ENCODE measurements at regions not wholly inside any gene's neighbourhood (a gene's known extent, or its start where the extent isn't known, plus 50 kb on each side); places are given as distances from the start of the nearest gene placed in this dataset.

DNA sequence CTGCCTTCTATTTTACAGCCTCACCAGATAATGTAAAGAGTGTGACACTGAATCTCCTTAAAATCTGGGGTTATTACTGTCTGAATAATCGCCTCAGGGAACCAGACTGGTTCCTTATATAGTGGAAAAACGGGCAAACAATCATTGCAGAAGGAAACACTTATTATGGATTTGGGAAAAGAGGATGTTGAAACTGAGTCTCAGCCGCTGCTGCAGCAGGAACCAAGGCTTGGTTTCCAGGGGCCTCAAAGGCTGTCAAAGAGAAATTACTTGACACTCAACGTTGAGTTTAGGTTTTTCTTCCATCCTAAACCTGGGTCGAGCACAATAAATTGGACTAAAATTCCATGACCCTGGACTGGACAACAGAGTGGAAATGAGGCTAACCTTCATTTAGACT, 103.8 kb upstream of the AHR start:
- FAIRE-seq (no peak), DNase-seq (ENCODE audit: low read depth, low spot score) (no peak)
- H3K9me1 ChIP-seq (ENCODE audit: control insufficient read depth, extremely low read depth, insufficient read depth, low read length) = no peaks in the 10 kb centered on the region
- no peak for TF ChIP-seq EZH2 (IDR thresholded peaks at IDR 0.05; ENCODE audit: low read length)
- TF ChIP-seq, protein P1, sequence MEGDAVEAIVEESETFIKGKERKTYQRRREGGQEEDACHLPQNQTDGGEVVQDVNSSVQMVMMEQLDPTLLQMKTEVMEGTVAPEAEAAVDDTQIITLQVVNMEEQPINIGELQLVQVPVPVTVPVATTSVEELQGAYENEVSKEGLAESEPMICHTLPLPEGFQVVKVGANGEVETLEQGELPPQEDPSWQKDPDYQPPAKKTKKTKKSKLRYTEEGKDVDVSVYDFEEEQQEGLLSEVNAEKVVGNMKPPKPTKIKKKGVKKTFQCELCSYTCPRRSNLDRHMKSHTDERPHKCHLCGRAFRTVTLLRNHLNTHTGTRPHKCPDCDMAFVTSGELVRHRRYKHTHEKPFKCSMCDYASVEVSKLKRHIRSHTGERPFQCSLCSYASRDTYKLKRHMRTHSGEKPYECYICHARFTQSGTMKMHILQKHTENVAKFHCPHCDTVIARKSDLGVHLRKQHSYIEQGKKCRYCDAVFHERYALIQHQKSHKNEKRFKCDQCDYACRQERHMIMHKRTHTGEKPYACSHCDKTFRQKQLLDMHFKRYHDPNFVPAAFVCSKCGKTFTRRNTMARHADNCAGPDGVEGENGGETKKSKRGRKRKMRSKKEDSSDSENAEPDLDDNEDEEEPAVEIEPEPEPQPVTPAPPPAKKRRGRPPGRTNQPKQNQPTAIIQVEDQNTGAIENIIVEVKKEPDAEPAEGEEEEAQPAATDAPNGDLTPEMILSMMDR (optimal IDR thresholded peaks at IDR 0.05 in 1 of 3, IDR thresholded peaks at IDR 0.05 in 1 of 3, conservative IDR thresholded peaks at IDR 0.05 in 1 of 3; ENCODE audit: extremely low read depth in 1 of 3, insufficient read depth in 2 of 3, low read length in 3 of 3) = no peak
- no peaks in the 10 kb centered on the region for H3K27me3 ChIP-seq (ENCODE audit: control insufficient read depth, extremely low read depth, insufficient read depth, low read length)
- H3K79me2 ChIP-seq (ENCODE audit: control insufficient read depth, insufficient read depth, low read length) = no peaks in the 10 kb centered on the region
- H3K4me3 ChIP-seq (ENCODE audit: control insufficient read depth in 2 of 3, extremely low read depth in 1 of 3, insufficient read depth in 2 of 3, low read depth in 1 of 3, low read length in 3 of 3) = no peak overlapping the region
- no peaks in the 10 kb centered on the region for H4K20me1 ChIP-seq (ENCODE audit: control insufficient read depth, extremely low read depth, insufficient read depth, low read length)
- H3K9me3 ChIP-seq (ENCODE audit: control insufficient read depth, low read depth, low read length) = no peaks in the 10 kb centered on the region
- H3K27ac ChIP-seq (ENCODE audit: control insufficient read depth, insufficient read depth, low read length) = no peak overlapping the region
- dilution Hi-C loops (cut with MboI; ENCODE audit: extremely low pct_ligation_motif_present, low sequenced_read_pairs) = no loop called here
- no peak overlapping the region for H2AFZ ChIP-seq (ENCODE audit: control insufficient read depth, low read length)
- no peaks in the 10 kb centered on the region for H3K4me1 ChIP-seq (ENCODE audit: control insufficient read depth, extremely low read depth, insufficient read depth, low read length)
- no peak overlapping the region for H3K4me2 ChIP-seq (ENCODE audit: control insufficient read depth, extremely low read depth, insufficient read depth, low read depth, low read length)
- H3K36me3 ChIP-seq (ENCODE audit: control insufficient read depth in 2 of 2, extremely low read depth in 1 of 2, insufficient read depth in 2 of 2, low read length in 2 of 2) = no peaks in the 10 kb centered on the region
- no peak overlapping the region for H3K9ac ChIP-seq (ENCODE audit: control insufficient read depth, extremely low read depth, insufficient read depth, low read length)

DNA sequence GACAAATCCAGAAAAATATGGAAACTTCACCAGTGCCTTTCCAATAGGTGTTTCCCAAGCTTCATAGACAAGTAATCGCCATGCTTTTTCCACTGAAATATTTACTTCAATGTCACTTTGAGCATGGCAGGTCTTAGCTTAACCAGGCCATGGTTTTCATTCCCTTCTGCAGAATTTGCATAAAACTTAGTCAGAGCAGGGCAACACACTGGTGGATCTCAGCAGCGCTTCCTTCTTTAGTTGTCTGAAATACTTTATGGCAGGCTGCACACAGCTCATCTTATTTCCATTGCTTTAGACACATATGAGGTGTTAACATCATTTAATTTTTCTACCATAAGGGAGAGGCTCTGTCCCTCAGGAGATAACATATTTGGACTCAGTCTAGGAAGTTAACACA, 102.9 kb upstream of the AHR start:
- dilution Hi-C loops (cut with MboI; ENCODE audit: extremely low pct_ligation_motif_present, low sequenced_read_pairs) = no loop called here

More for the DNA sequence above, 102.9 kb upstream of the AHR start:
- H3K4me1 ChIP-seq (ENCODE audit: control insufficient read depth, extremely low read depth, insufficient read depth, low read length) = no peaks in the 10 kb centered on the region
- H3K36me3 ChIP-seq (ENCODE audit: control insufficient read depth in 2 of 2, extremely low read depth in 1 of 2, insufficient read depth in 2 of 2, low read length in 2 of 2) = no peaks in the 10 kb centered on the region
- no peaks in the 10 kb centered on the region for H4K20me1 ChIP-seq (ENCODE audit: control insufficient read depth, extremely low read depth, insufficient read depth, low read length)
- H3K9ac ChIP-seq (ENCODE audit: control insufficient read depth, extremely low read depth, insufficient read depth, low read length) = no peak overlapping the region
- no peaks in the 10 kb centered on the region for H3K9me3 ChIP-seq (ENCODE audit: control insufficient read depth, low read depth, low read length)
- H3K9me1 ChIP-seq (ENCODE audit: control insufficient read depth, extremely low read depth, insufficient read depth, low read length) = no peaks in the 10 kb centered on the region
- TF ChIP-seq, protein P1 (optimal IDR thresholded peaks at IDR 0.05 in 1 of 3, IDR thresholded peaks at IDR 0.05 in 1 of 3, conservative IDR thresholded peaks at IDR 0.05 in 1 of 3; ENCODE audit: extremely low read depth in 1 of 3, insufficient read depth in 2 of 3, low read length in 3 of 3) = no peak
- no peak for TF ChIP-seq EZH2 (IDR thresholded peaks at IDR 0.05; ENCODE audit: low read length)
- no peak overlapping the region for H2AFZ ChIP-seq (ENCODE audit: control insufficient read depth, low read length)
- DNase-seq (ENCODE audit: low read depth, low spot score) = no peak
- H3K27me3 ChIP-seq (ENCODE audit: control insufficient read depth, extremely low read depth, insufficient read depth, low read length) = no peaks in the 10 kb centered on the region
- no peak overlapping the region for H3K4me2 ChIP-seq (ENCODE audit: control insufficient read depth, extremely low read depth, insufficient read depth, low read depth, low read length)
- H3K79me2 ChIP-seq (ENCODE audit: control insufficient read depth, insufficient read depth, low read length) = no peaks in the 10 kb centered on the region
- no peak for FAIRE-seq
- H3K27ac ChIP-seq (ENCODE audit: control insufficient read depth, insufficient read depth, low read length) = no peak overlapping the region
- H3K4me3 ChIP-seq (ENCODE audit: control insufficient read depth in 2 of 3, extremely low read depth in 1 of 3, insufficient read depth in 2 of 3, low read depth in 1 of 3, low read length in 3 of 3) = no peak overlapping the region

Measured in keratinocyte (primary cell).